HepG2 (cell line): ENCODE measurements at regions not wholly inside any gene's neighbourhood (a gene's known extent, or its start where the extent isn't known, plus 50 kb on each side); places are given as distances from the start of the nearest gene placed in this dataset.

Experiments
- ATAC-seq: fragments of 200-7000 bp; cut with Tn5 transposase; 3 replicates; pipeline ENCODE4 v1.9.1; 2020; ENCODE audit warnings: mild to moderate bottlenecking, moderate library complexity
- BruUV-seq: library from RNA; stranded (reverse); fragments of 400-500 nt; replicated peaks from 2 replicates; lab custom pipeline; 2021; lab: Mats Ljungman, UMichigan
- CTCF ChIA-PET: fragments of 300-600 bp; formaldehyde crosslinking; extraction: SDS; loops from one replicate; lab custom pipeline; 2021; ENCODE audit warnings: low total read pairs, inconsistent platforms, low intra/inter-chr PET ratio; lab: Yijun Ruan, JAX
- POLR2A ChIA-PET: fragments of 350-600 bp; sonication (Branson Sonifier 250); formaldehyde crosslinking; loops from one replicate; lab custom pipeline; 2020; ENCODE audit warnings: antibody characterized with exemption, inconsistent platforms; lab: Yijun Ruan, JAX
- DNase-seq: peaks from one replicate; pipeline ENCODE4 v3.0.0-alpha.2; 2015; ENCODE audit warnings: low spot score
- FAIRE-seq: peaks from 3 replicates; lab custom pipeline; 2011; peaks lifted over from hg19 to GRCh38; lab: Jason Lieb, UNC
- H2AFZ ChIP-seq: one replicate; pipeline ENCODE4 v1.6.1; 2011; ENCODE audit warnings: low read length, inconsistent platforms
- H3K27ac ChIP-seq: fragments of 300-600 bp; 3 replicates; pipeline ENCODE4 v1.8.0; 2011; ENCODE audit warnings: mixed run types, mild to moderate bottlenecking, mixed read lengths, low read length, inconsistent platforms; ENCODE audit not compliant: insufficient read depth; ENCODE audit errors: extremely low read length
- H3K27me3 ChIP-seq, 2 experiments: fragments of 200-600 bp in 1 of 2; 2 replicates in 1 of 2; 3 replicates in 1 of 2; pipeline versions ENCODE4 v1.6.0 to v1.8.0; 2011; ENCODE audit warnings: low read length in 2 of 2, mild to moderate bottlenecking in 2 of 2, moderate library complexity in 2 of 2, inconsistent platforms in 1 of 2; ENCODE audit not compliant: insufficient read depth in 2 of 2, control insufficient read depth in 1 of 2
- H3K36me3 ChIP-seq, 2 experiments: fragments of 200-600 bp in 1 of 2; replicated peaks in 1 of 2; 2 replicates in 1 of 2; 3 replicates in 1 of 2; pipeline versions ENCODE4 v1.5.1 to v1.8.0; 2011; ENCODE audit warnings: low read length in 2 of 2, inconsistent platforms in 1 of 2; ENCODE audit not compliant: insufficient read depth in 2 of 2, control insufficient read depth in 1 of 2
- H3K4me1 ChIP-seq: 2 replicates; pipeline ENCODE4 v1.5.1; 2012; ENCODE audit warnings: low read length, inconsistent platforms; ENCODE audit not compliant: insufficient read depth
- H3K4me2 ChIP-seq: 2 replicates; pipeline ENCODE4 v1.6.0; 2011; ENCODE audit warnings: low read depth, low read length, inconsistent platforms
- H3K4me3 ChIP-seq, 3 experiments: fragments of 200-600 bp in 1 of 3; sonication (generic), shearing (Covaris generic) in 1 of 3; replicated peaks in 1 of 3; 2 replicates each; pipeline ENCODE4 v1.5.1; 2011 to 2016; ENCODE audit warnings: low read length in 3 of 3, inconsistent platforms in 2 of 3, low read depth in 2 of 3, mild to moderate bottlenecking in 2 of 3, control low read depth in 1 of 3, mixed read lengths in 1 of 3; ENCODE audit not compliant: insufficient read depth in 1 of 3
- H3K79me2 ChIP-seq: one replicate; pipeline ENCODE4 v1.6.1; 2011; ENCODE audit warnings: low read length, inconsistent platforms; ENCODE audit not compliant: insufficient read depth
- H3K9ac ChIP-seq: 2 replicates; pipeline ENCODE4 v1.6.0; 2011; ENCODE audit warnings: mild to moderate bottlenecking, low read depth, low read length, inconsistent platforms; ENCODE audit not compliant: insufficient read depth
- H3K9me3 ChIP-seq: 2 replicates; pipeline ENCODE4 v1.5.1; 2012; ENCODE audit warnings: mild to moderate bottlenecking, low read length
- H4K20me1 ChIP-seq: 2 replicates; pipeline ENCODE4 v1.6.0; 2011; ENCODE audit warnings: inconsistent platforms, mild to moderate bottlenecking, low read length, moderate library complexity; ENCODE audit not compliant: insufficient read depth
- AFF4 ChIP-seq: sonication (generic); formaldehyde crosslinking; IDR thresholded peaks from 2 replicates; pipeline ENCODE4 v1.4.0; 2020; ENCODE audit warnings: missing genetic modification reagents
- DPF2 ChIP-seq: sonication (generic); formaldehyde crosslinking; IDR thresholded peaks from 2 replicates; pipeline ENCODE4 v1.4.0; 2020; ENCODE audit warnings: mild to moderate bottlenecking, low read depth, missing genetic modification reagents, borderline replicate concordance
- GATAD2A ChIP-seq: IDR thresholded peaks from 2 replicates; pipeline ENCODE4 v1.6.1; 2016
- MTERF4 ChIP-seq: sonication (generic); formaldehyde crosslinking; IDR thresholded peaks from 2 replicates; pipeline ENCODE4 v1.8.0; 2023; ENCODE audit warnings: mild to moderate bottlenecking, missing genetic modification reagents
- NFE2L1 ChIP-seq: sonication (generic); formaldehyde crosslinking; IDR thresholded peaks from 2 replicates; pipeline ENCODE4 v1.4.0; 2020; ENCODE audit warnings: missing genetic modification reagents, mild to moderate bottlenecking, borderline replicate concordance
- PCBP2 ChIP-seq: fragments of 200-400 bp; formaldehyde crosslinking; optimal IDR thresholded peaks from 2 replicates; pipeline ENCODE3; 2018; ENCODE audit warnings: low read length, low read depth; ENCODE audit not compliant: poor library complexity, severe bottlenecking
- SIX4 ChIP-seq: sonication (generic); formaldehyde crosslinking; IDR thresholded peaks from 2 replicates; pipeline ENCODE4 v1.4.0; 2020; ENCODE audit warnings: missing genetic modification reagents
- SKI ChIP-seq: fragments of 450-650 bp; IDR thresholded peaks from one replicate; pipeline ENCODE4 v1.6.1; 2018; ENCODE audit warnings: mild to moderate bottlenecking; ENCODE audit not compliant: partially characterized antibody
- SP140L ChIP-seq: sonication (generic); formaldehyde crosslinking; IDR thresholded peaks from 2 replicates; pipeline ENCODE4 v1.4.0; 2020; ENCODE audit warnings: missing genetic modification reagents, borderline replicate concordance
- TCF7 ChIP-seq: sonication (generic); IDR thresholded peaks from 2 replicates; pipeline ENCODE4 v1.6.1; 2016; ENCODE audit warnings: antibody characterized with exemption, low read depth
- ZNF326 ChIP-seq: sonication (generic); formaldehyde crosslinking; IDR thresholded peaks from 2 replicates; pipeline ENCODE4 v1.4.0; 2020; ENCODE audit warnings: missing genetic modification reagents, borderline replicate concordance
- ZNF335 ChIP-seq: sonication (generic); formaldehyde crosslinking; IDR thresholded peaks from 2 replicates; pipeline ENCODE4 v1.4.0; 2020; ENCODE audit warnings: missing genetic modification reagents
- ZNF816 ChIP-seq: sonication (generic); formaldehyde crosslinking; IDR thresholded peaks from 2 replicates; pipeline ENCODE4 v1.8.0; 2022; ENCODE audit warnings: missing genetic modification reagents, mild to moderate bottlenecking, borderline replicate concordance
- WGBS: methylation state at CpG from one replicate; pipeline ENCODE4 v1.1.6; 2017; ENCODE audit warnings: low lambda C conversion rate; 5-methylcytosine and 5-hydroxymethylcytosine counted together
- in situ Hi-C: cut with HindIII; loops from 2 replicates; pipeline ENCODE4 v1.10.0; 2017; ENCODE audit warnings: low pct_unique_long_range_greater_than_20kb; ENCODE audit not compliant: extremely low pct_ligation_motif_present
- intact Hi-C: fragments of 100-400 bp; cut with micrococcal nuclease; formaldehyde crosslinking; loops from one replicate; pipeline ENCODE4 v1.10.0; 2022; ENCODE audit not compliant: unreplicated experiment
- TF ChIP-seq, protein P1 (sequence below): sonication (generic); formaldehyde crosslinking; IDR thresholded peaks from 2 replicates; pipeline ENCODE4 v1.5.1; 2020; ENCODE audit warnings: mild to moderate bottlenecking, missing genetic modification reagents, moderate library complexity
- TF ChIP-seq, protein P2 (sequence below), 2 experiments: sonication (generic) in 1 of 2; formaldehyde crosslinking in 1 of 2; IDR thresholded peaks; 2 replicates each; pipeline versions ENCODE4 v1.4.0 to v1.6.1; 2018 to 2020; ENCODE audit warnings: missing genetic modification reagents in 2 of 2, borderline replicate concordance in 1 of 2, low read depth in 1 of 2, mild to moderate bottlenecking in 1 of 2, missing biosample characterization in 1 of 2

DNA sequence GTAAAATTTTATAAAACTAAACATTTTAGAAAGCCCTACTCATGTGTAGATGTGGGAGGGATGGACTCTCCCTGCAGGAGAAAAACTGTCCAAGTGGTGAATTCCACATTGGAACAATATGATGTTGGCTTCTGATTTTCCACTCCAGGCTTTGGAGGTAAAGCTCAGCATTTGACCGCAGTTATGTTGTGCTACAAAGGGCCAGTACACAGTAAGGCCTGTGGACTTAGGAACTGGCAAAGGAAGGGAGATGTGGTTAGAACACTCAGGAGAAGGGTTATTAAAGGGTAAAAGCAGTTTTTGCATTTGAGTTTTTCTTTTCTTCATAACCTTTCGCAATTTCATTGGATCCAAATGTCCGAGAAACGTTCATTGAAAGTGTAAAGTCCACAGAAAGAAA lies 150.3 kb upstream of the SASH1 start:
- in situ Hi-C loops (no loop called here), intact Hi-C loops (no loop called here)
- H3K27ac ChIP-seq, result no peak overlapping the region
- no peaks in the 10 kb centered on the region for H3K79me2 ChIP-seq
- H3K4me3 ChIP-seq, result no peak overlapping the region
- H3K4me1 ChIP-seq, result no peaks in the 10 kb centered on the region
- DNase-seq (no peak), FAIRE-seq (no peak), ATAC-seq (no peak)
- H3K9ac ChIP-seq, result no peak overlapping the region
- CTCF ChIA-PET, result no interaction called here
- no peak overlapping the region for H2AFZ ChIP-seq
- WGBS, result 25% methylated on average over 4 of the region's 4 CpGs
- peaks cover 0 to 7% of the 10 kb centered on the region in 2 experiments; a peak in 3 of 5 replicates for H3K27me3 ChIP-seq
- POLR2A ChIA-PET, result no interaction called here
- H4K20me1 ChIP-seq, result no peaks in the 10 kb centered on the region
- no TSS peak for BruUV-seq
- no peaks in the 10 kb centered on the region for H3K36me3 ChIP-seq
- no peaks in the 10 kb centered on the region for H3K9me3 ChIP-seq
- no peak overlapping the region for H3K4me2 ChIP-seq
- TF ChIP-seq GATAD2A (CRISPR knock-in tag) (no peak), DPF2 (CRISPR knock-in tag) (no peak), SP140L (no peak), SIX4 (CRISPR knock-in tag) (no peak), ZNF816 (CRISPR knock-in tag) (no peak), PCBP2 (no peak), MTERF4 (CRISPR knock-in tag) (no peak), NFE2L1 (CRISPR knock-in tag) (no peak), AFF4 (CRISPR knock-in tag) (no peak), ZNF335 (CRISPR knock-in tag) (no peak), SKI (no peak), TCF7 (no peak), ZNF326 (CRISPR knock-in tag) (no peak)
- TF ChIP-seq, protein P1, sequence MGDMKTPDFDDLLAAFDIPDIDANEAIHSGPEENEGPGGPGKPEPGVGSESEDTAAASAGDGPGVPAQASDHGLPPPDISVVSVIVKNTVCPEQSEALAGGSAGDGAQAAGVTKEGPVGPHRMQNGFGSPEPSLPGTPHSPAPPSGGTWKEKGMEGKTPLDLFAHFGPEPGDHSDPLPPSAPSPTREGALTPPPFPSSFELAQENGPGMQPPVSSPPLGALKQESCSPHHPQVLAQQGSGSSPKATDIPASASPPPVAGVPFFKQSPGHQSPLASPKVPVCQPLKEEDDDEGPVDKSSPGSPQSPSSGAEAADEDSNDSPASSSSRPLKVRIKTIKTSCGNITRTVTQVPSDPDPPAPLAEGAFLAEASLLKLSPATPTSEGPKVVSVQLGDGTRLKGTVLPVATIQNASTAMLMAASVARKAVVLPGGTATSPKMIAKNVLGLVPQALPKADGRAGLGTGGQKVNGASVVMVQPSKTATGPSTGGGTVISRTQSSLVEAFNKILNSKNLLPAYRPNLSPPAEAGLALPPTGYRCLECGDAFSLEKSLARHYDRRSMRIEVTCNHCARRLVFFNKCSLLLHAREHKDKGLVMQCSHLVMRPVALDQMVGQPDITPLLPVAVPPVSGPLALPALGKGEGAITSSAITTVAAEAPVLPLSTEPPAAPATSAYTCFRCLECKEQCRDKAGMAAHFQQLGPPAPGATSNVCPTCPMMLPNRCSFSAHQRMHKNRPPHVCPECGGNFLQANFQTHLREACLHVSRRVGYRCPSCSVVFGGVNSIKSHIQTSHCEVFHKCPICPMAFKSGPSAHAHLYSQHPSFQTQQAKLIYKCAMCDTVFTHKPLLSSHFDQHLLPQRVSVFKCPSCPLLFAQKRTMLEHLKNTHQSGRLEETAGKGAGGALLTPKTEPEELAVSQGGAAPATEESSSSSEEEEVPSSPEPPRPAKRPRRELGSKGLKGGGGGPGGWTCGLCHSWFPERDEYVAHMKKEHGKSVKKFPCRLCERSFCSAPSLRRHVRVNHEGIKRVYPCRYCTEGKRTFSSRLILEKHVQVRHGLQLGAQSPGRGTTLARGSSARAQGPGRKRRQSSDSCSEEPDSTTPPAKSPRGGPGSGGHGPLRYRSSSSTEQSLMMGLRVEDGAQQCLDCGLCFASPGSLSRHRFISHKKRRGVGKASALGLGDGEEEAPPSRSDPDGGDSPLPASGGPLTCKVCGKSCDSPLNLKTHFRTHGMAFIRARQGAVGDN (CRISPR knock-in tag), result no peak
- TF ChIP-seq, protein P2, sequence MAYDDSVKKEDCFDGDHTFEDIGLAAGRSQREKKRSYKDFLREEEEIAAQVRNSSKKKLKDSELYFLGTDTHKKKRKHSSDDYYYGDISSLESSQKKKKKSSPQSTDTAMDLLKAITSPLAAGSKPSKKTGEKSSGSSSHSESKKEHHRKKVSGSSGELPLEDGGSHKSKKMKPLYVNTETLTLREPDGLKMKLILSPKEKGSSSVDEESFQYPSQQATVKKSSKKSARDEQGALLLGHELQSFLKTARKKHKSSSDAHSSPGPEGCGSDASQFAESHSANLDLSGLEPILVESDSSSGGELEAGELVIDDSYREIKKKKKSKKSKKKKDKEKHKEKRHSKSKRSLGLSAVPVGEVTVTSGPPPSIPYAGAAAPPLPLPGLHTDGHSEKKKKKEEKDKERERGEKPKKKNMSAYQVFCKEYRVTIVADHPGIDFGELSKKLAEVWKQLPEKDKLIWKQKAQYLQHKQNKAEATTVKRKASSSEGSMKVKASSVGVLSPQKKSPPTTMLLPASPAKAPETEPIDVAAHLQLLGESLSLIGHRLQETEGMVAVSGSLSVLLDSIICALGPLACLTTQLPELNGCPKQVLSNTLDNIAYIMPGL (CRISPR knock-in tag; IDR thresholded peaks at IDR 0.05; ENCODE audit: borderline replicate concordance in 1 of 2, low read depth in 1 of 2), result no peak
